SH-SY5Y (cell line): ENCODE measurements at regions not wholly inside any gene's neighbourhood (a gene's known extent, or its start where the extent isn't known, plus 50 kb on each side); places are given as distances from the start of the nearest gene placed in this dataset.

Source experiments
- GATA2 ChIP-seq: IDR thresholded peaks from 2 replicates; pipeline ENCODE4 v1.6.1; 2011; ENCODE audit warnings: mild to moderate bottlenecking, low read depth, low read length
- GATA3 ChIP-seq: IDR thresholded peaks from 2 replicates; pipeline ENCODE4 v1.6.1; 2011; ENCODE audit warnings: low read depth, mild to moderate bottlenecking, low read length, moderate library complexity

DNA sequence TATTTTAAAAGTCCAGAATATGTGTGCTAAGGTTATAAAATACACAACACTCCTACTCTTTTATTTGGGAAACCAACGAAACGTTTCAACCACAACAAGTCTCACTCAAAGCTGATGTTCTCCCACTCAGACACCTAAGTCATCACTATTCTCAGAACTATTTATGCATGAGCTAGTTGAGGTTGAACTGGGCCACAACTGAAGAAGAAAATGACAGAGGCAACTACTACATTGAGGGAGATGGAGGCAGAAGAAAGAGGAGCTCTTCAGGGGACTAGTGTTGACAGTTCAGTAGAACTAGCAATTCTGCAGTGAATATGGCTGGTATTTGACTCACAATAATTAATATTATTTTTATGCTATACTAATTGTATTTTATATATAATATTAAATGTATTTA is 198.2 kb downstream of the SEC16B start:
- TF ChIP-seq GATA3 (no peak), GATA2 (no peak)
